DND-41 (cell line): ENCODE measurements at regions not wholly inside any gene's neighbourhood (a gene's known extent, or its start where the extent isn't known, plus 50 kb on each side); places are given as distances from the start of the nearest gene placed in this dataset.

Experiments
- ATAC-seq: fragments of 200-7000 bp; cut with Tn5 transposase; 3 replicates; pipeline ENCODE4 v1.9.1; 2021; ENCODE audit warnings: low read depth; ENCODE audit not compliant: insufficient read depth
- DNase-seq: peaks from one replicate; pipeline ENCODE4 v3.0.0-alpha.2; 2020
- H2AFZ ChIP-seq: 2 replicates; pipeline ENCODE4 v1.6.0; 2012; ENCODE audit warnings: low read depth, low read length
- H3K27ac ChIP-seq: 2 replicates; pipeline ENCODE4 v1.5.1; 2012; ENCODE audit warnings: low read length, inconsistent platforms
- H3K27me3 ChIP-seq: fragments of 200-600 bp; sonication (generic); 2 replicates; pipeline ENCODE4 v1.6.0; 2012; ENCODE audit warnings: low read length, mild to moderate bottlenecking, inconsistent platforms; ENCODE audit not compliant: insufficient read depth, poor library complexity
- H3K36me3 ChIP-seq: 2 replicates; pipeline ENCODE4 v1.5.1; 2012; ENCODE audit warnings: low read length, inconsistent platforms; ENCODE audit not compliant: insufficient read depth
- H3K4me1 ChIP-seq: 2 replicates; pipeline ENCODE4 v1.5.1; 2012; ENCODE audit warnings: mild to moderate bottlenecking, low read length; ENCODE audit not compliant: insufficient read depth
- H3K4me2 ChIP-seq: 2 replicates; pipeline ENCODE4 v1.6.0; 2012; ENCODE audit warnings: mild to moderate bottlenecking, moderate library complexity, low read length, inconsistent platforms; ENCODE audit not compliant: insufficient read depth
- H3K4me3 ChIP-seq, 2 experiments: fragments of 200-600 bp in 1 of 2; shearing (Covaris generic) in 1 of 2; 2 replicates each; pipeline ENCODE4 v1.5.1; 2012 to 2016; ENCODE audit warnings: inconsistent platforms in 2 of 2, low read length in 2 of 2, mild to moderate bottlenecking in 2 of 2, low read depth in 1 of 2, moderate library complexity in 1 of 2
- H3K79me2 ChIP-seq: 2 replicates; pipeline ENCODE4 v1.6.0; 2012; ENCODE audit warnings: low read length, inconsistent platforms; ENCODE audit not compliant: insufficient read depth
- H3K9ac ChIP-seq: 2 replicates; pipeline ENCODE4 v1.6.0; 2012; ENCODE audit warnings: low read depth, mild to moderate bottlenecking, inconsistent platforms, low read length, moderate library complexity
- H3K9me3 ChIP-seq: 2 replicates; pipeline ENCODE4 v1.5.1; 2012; ENCODE audit warnings: low read length, moderate library complexity, mild to moderate bottlenecking, inconsistent platforms; ENCODE audit not compliant: insufficient read depth, severe bottlenecking
- H4K20me1 ChIP-seq: 2 replicates; pipeline ENCODE4 v1.6.0; 2012; ENCODE audit warnings: low read length; ENCODE audit not compliant: insufficient read depth
- EZH2 ChIP-seq: IDR thresholded peaks from 3 replicates; pipeline ENCODE4 v1.6.1; 2012; ENCODE audit warnings: borderline replicate concordance, low read depth, mild to moderate bottlenecking, moderate library complexity, low read length, inconsistent platforms; ENCODE audit not compliant: severe bottlenecking
- TF ChIP-seq, protein P1 (sequence below): IDR thresholded peaks from 2 replicates; pipeline ENCODE4 v1.5.1; 2012; ENCODE audit warnings: borderline replicate concordance, low read length, moderate library complexity, mild to moderate bottlenecking; ENCODE audit not compliant: poor library complexity, severe bottlenecking; ENCODE audit errors: extremely low read depth

DNA sequence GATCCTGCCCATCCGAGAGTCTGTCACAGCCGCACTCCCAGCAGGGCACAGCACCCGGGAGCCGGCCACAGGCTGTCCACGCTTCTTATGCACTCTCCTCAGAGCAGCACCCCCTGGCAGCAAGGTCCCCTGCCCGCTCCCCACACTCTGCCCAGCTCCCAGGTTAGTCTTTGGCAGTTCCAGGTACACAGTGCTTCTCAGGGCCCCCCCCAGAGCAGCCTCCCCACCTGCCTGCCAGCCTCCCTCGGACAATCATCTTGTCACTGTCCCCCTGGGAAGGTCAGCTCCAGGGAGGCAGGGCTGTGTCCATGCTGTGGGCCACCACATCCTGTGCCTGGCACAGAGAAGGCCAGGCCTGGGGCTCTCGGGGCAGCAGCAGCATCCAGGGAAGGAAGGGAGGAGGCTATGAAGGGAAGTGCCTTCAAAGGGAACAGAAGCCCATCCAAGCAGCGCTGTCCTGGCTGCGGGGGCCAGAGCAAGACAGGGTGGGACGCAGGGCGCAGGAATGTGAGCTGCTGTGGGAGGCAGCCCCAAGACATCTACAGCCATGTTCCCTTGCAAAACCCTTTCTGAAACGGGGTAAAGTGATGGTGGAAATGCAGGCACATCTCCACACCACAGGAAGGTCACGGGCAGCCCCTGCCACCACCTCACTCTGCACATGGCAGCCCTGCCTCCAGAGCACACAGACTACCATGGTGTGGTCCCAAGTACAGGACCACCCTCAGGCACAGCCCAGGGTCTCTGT, 68.6 kb upstream of the ADAMTS2 start:
- Histone ChIP-seq H3K4me1 (no peaks in the 10 kb centered on the region), H3K27me3 (no peaks in the 10 kb centered on the region), H3K9me3 (no peaks in the 10 kb centered on the region), H3K4me2 (no peak overlapping the region), H3K27ac (no peak overlapping the region), H3K79me2 (no peaks in the 10 kb centered on the region), H4K20me1 (no peaks in the 10 kb centered on the region), H3K9ac (no peak overlapping the region), H3K36me3 (no peaks in the 10 kb centered on the region), H2AFZ (no peak overlapping the region), H3K4me3 (no peak overlapping the region)
- TF ChIP-seq, protein P1, sequence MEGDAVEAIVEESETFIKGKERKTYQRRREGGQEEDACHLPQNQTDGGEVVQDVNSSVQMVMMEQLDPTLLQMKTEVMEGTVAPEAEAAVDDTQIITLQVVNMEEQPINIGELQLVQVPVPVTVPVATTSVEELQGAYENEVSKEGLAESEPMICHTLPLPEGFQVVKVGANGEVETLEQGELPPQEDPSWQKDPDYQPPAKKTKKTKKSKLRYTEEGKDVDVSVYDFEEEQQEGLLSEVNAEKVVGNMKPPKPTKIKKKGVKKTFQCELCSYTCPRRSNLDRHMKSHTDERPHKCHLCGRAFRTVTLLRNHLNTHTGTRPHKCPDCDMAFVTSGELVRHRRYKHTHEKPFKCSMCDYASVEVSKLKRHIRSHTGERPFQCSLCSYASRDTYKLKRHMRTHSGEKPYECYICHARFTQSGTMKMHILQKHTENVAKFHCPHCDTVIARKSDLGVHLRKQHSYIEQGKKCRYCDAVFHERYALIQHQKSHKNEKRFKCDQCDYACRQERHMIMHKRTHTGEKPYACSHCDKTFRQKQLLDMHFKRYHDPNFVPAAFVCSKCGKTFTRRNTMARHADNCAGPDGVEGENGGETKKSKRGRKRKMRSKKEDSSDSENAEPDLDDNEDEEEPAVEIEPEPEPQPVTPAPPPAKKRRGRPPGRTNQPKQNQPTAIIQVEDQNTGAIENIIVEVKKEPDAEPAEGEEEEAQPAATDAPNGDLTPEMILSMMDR: no peak
- TF ChIP-seq EZH2: no peak
- DNase-seq (no peak), ATAC-seq (no peak)

- H3K36me3 ChIP-seq: no peaks in the 10 kb centered on the region
- H3K4me1 ChIP-seq: no peaks in the 10 kb centered on the region
- ATAC-seq (no peak), DNase-seq (no peak)
- no peak overlapping the region for H3K9ac ChIP-seq
- no peak overlapping the region for H3K4me2 ChIP-seq
- H2AFZ ChIP-seq: no peak overlapping the region
- TF ChIP-seq, protein P1: no peak
- no peak for TF ChIP-seq EZH2
- no peaks in the 10 kb centered on the region for H3K9me3 ChIP-seq
- no peaks in the 10 kb centered on the region for H4K20me1 ChIP-seq
- no peak overlapping the region for H3K27ac ChIP-seq
- no peaks in the 10 kb centered on the region for H3K27me3 ChIP-seq
- no peak overlapping the region for H3K4me3 ChIP-seq
- H3K79me2 ChIP-seq: no peaks in the 10 kb centered on the region
These were observed 67.9 kb upstream of the ADAMTS2 start for GRCh38 chr5:179413086-179413690.

DNA sequence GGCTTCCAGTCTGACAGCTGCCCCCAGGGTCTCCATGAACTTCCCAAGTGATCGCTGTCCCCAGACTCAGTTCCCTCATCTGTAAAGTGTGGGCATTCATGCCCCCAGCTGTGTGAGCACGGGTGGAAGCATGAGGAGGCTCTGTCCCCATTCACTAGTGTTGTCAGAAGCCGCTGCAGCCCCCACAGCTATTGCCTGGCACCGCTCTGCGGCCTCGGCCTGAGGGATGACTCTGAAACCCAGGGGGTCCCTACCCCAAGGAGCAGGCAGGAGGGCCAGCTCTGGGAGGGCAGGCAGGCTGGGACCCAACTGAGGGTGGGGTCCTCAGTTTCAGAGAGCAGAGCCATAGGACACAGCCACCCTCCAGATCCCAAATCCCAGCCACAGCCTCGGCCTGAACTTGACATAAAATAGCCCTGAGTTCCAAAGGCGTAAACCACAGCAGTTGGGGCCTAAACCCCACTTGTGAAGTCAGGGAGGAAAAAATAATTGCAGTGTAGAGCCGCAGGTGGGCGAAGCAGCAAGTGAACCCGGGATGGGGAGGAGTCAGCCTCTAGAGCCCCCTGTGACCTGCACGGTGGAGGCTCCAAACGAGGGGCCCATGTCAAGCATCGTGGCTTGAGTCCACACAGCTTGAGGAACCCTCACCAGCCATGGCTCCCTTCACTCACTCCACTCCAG, 66.0 kb upstream of the ADAMTS2 start:
- H3K4me3 ChIP-seq: no peak overlapping the region
- H4K20me1 ChIP-seq: no peaks in the 10 kb centered on the region
- no peak overlapping the region for H2AFZ ChIP-seq
- H3K4me1 ChIP-seq: no peaks in the 10 kb centered on the region
- H3K27me3 ChIP-seq: no peaks in the 10 kb centered on the region
- DNase-seq: no peak
- no peak overlapping the region for H3K9ac ChIP-seq
- no peak for ATAC-seq
- no peak overlapping the region for H3K27ac ChIP-seq
- no peaks in the 10 kb centered on the region for H3K79me2 ChIP-seq
- no peaks in the 10 kb centered on the region for H3K36me3 ChIP-seq
- H3K9me3 ChIP-seq: no peaks in the 10 kb centered on the region
- TF ChIP-seq, protein P1: no peak
- no peak for TF ChIP-seq EZH2
- no peak overlapping the region for H3K4me2 ChIP-seq
